ENCODE measurements at regions not wholly inside any gene's neighbourhood (a gene's known extent, or its start where the extent isn't known, plus 50 kb on each side); places are given as distances from the start of the nearest gene placed in this dataset.

GRCh38 chr4:170581969-170582368 lies 492.2 kb upstream of the AADAT start:
- CTCF ChIA-PET (ENCODE audit: low intra/inter-chr PET ratio), result no interaction called here
- 1% methylated on average over 5 of the region's 5 CpGs for WGBS (ENCODE audit: insufficient coverage, low coverage, missing lambda C conversion rate)

More at GRCh38 chr4:170581969-170582368, 492.2 kb upstream of the AADAT start:
- no TSS peak for BruUV-seq (replicated peaks)
- Histone ChIP-seq H2AFZ (ENCODE audit: low read depth, low read length) (no peak overlapping the region), H4K20me1 (replicated peaks; ENCODE audit: control insufficient read depth, insufficient read depth, low read length) (no peaks in the 10 kb centered on the region), H3K36me3 (ENCODE audit: control insufficient read depth, insufficient read depth, low read length) (no peaks in the 10 kb centered on the region), H3K27ac (ENCODE audit: extremely low read depth, low read depth, low read length) (no peak overlapping the region), H3K4me3 (no peak overlapping the region), H3K27me3 (ENCODE audit: control insufficient read depth in 2 of 2, insufficient read depth in 2 of 2, low read length in 2 of 2) (no peaks in the 10 kb centered on the region), H3K9me1 (ENCODE audit: control insufficient read depth, insufficient read depth, low read length) (no peaks in the 10 kb centered on the region), H3K9ac (ENCODE audit: insufficient read depth in 1 of 2, low read depth in 2 of 2, low read length in 2 of 2) (no peak overlapping the region), H3K79me2 (ENCODE audit: control insufficient read depth, insufficient read depth, low read length) (no peaks in the 10 kb centered on the region), H3K4me2 (ENCODE audit: insufficient read depth, low read length) (no peak overlapping the region), H3K4me1 (replicated peaks in 1 of 2; ENCODE audit: control insufficient read depth in 2 of 2, insufficient read depth in 2 of 2, low read length in 2 of 2) (no peaks in the 10 kb centered on the region), H3K9me3 (replicated peaks; ENCODE audit: control insufficient read depth, insufficient read depth, low read depth, low read length) (0 out of 2 replicates have a peak, but pooled peaks cover 1% of the 10 kb centered on the region)
- intact Hi-C loops (cut with micrococcal nuclease), result no loop called here
- FAIRE-seq, result no peak
- TF ChIP-seq TFAP4 (CRISPR knock-in tag; IDR thresholded peaks at IDR 0.05; ENCODE audit: borderline replicate concordance), result no peak
- TF ChIP-seq RNF2 (IDR thresholded peaks at IDR 0.05), result no peak
- no peak for TF ChIP-seq ZBTB9 (CRISPR knock-in tag; IDR thresholded peaks at IDR 0.05)
- TF ChIP-seq HDAC3 (IDR thresholded peaks at IDR 0.05; ENCODE audit: borderline replicate concordance, partially characterized antibody), result no peak
- TF ChIP-seq ZNF707 (CRISPR knock-in tag; conservative IDR thresholded peaks at IDR 0.05), result no peak
- no peak for TF ChIP-seq ZNF277 (CRISPR knock-in tag; IDR thresholded peaks at IDR 0.05; ENCODE audit: borderline replicate concordance)
- TF ChIP-seq ZNF76 (CRISPR knock-in tag; IDR thresholded peaks at IDR 0.05; ENCODE audit: borderline replicate concordance), result no peak
- TF ChIP-seq ZKSCAN3 (CRISPR knock-in tag; IDR thresholded peaks at IDR 0.05), result no peak
- TF ChIP-seq HMGN3 (IDR thresholded peaks at IDR 0.05; ENCODE audit: borderline replicate concordance, extremely low read depth, insufficient read length, low read depth, low read length), result no peak
- TF ChIP-seq PATZ1 (CRISPR knock-in tag; IDR thresholded peaks at IDR 0.05; ENCODE audit: borderline replicate concordance), result no peak
- TF ChIP-seq CBX2 (IDR thresholded peaks at IDR 0.05; ENCODE audit: insufficient read depth, low read length, poor library complexity, severe bottlenecking), result no peak
- TF ChIP-seq IRF1 (CRISPR knock-in tag; IDR thresholded peaks at IDR 0.05; ENCODE audit: borderline replicate concordance), result no peak
- TF ChIP-seq GTF2A2 (tag; IDR thresholded peaks at IDR 0.05), result no peak
- TF ChIP-seq SMARCA4 (IDR thresholded peaks at IDR 0.05), result no peak
- TF ChIP-seq ZFP91 (CRISPR knock-in tag; IDR thresholded peaks at IDR 0.05), result no peak
- ATAC-seq, result no peak
- POLR2A ChIA-PET, result no interaction called here
- DNase-seq (ENCODE audit: extremely low read depth in 1 of 4, low spot score in 3 of 4), result no peak
- in situ Hi-C loops (cut with MboI), result no loop called here

Measured in K562 (cell line).